HG03039 (cell line): ENCODE measurements at regions not wholly inside any gene's neighbourhood (a gene's known extent, or its start where the extent isn't known, plus 50 kb on each side); places are given as distances from the start of the nearest gene placed in this dataset.
"Not testable (repeated sequence)": the region's sequence is repeated elsewhere in the genome, so short reads cannot be mapped to it uniquely, and the experiment has no call there.

ENCODE experiments used
- ATAC-seq: cut with Tn5 transposase; IDR thresholded peaks from one replicate; pipeline ENCODE4 v1.9.1; 2021; ENCODE audit warnings: mild to moderate bottlenecking, moderate library complexity; ENCODE audit not compliant: unreplicated experiment

DNA sequence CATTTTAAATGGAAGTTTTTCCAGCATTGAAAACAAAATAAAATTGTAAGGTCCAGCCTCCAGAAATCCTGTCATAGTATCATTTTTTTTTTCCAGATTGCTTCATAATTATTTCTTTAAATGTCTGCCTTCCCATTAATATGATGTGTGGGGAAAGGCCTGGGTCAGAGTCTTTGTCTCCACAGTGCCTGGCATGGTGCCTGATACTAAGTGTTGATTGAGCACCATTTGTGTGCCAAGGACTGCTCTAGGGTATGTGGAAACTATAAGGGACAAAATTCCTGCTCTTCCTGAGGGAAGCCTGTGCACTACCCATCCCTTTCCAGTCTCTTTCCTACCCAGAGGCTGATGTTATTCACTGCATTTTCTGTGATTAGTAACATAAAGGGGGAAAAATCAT, 53.1 kb upstream of the BEND4 start:
- ATAC-seq: no peak

GRCh38 chr4:42216664-42217063, 64.2 kb upstream of the BEND4 start:
- ATAC-seq: no peak

DNA sequence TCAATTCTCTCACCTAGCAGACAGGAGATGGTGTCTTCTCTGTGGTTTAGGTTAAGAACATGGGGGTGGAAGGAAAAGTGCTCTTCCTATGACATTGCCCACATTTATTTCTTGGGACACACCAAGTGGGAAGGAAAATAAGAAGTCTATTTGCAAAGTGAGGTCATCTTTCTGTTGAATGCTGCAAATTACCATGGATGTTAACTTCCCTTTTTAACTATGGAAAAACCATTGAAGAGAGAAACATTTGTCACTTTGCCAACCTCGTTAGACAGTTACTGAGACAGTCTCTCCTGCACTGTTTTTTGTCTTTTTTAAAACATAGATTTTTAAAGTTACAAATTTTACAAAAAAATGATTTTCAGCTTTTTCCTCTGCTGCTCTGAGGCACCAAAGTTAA, 72.8 kb upstream of the BEND4 start:
- no peak for ATAC-seq

DNA sequence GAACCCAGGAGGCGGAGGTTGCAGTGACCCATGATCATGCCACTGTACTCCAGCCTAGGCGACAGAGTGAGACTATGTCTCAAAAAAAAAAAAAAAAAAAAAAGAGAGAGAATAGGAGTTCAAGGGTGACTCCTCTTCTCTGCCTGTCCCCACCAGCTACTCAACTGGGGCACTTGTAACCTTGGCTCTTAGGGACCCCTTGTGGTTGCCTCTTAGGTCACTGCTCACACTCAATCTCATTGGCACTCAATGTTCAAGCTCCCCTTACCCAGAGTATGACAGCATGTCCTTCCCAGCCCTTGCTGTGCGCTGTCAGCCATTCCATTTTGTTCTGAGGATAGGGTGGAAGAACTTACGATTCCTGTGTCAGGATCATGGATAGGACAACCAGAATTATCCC, 82.4 kb upstream of the BEND4 start:
- no peak for ATAC-seq

GRCh38 chr4:42235304-42236021, 83.0 kb upstream of the BEND4 start:
- no peak for ATAC-seq

DNA sequence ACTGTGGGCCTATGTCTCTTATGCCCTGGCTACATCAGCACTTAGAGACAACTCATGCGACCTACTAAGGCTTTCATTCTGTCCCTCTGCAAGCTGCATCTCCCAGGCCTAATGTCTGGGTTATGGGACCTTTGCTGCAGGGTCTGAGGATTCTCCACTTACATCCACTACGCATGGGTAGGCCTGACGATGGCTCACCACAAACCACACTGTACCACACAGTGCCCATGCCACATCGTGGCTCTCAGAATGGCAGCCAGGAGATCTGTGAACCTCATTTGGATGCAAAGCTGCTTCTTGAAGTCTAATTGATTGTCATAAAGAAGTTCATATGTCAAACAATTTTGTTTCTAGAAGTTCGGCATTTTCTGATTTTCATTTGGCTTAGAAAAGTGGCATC, 84.6 kb upstream of the BEND4 start:
- ATAC-seq: no peak

- ATAC-seq: no peak
These were observed 85.0 kb upstream of the BEND4 start for GRCh38 chr4:42237451-42237850.

DNA sequence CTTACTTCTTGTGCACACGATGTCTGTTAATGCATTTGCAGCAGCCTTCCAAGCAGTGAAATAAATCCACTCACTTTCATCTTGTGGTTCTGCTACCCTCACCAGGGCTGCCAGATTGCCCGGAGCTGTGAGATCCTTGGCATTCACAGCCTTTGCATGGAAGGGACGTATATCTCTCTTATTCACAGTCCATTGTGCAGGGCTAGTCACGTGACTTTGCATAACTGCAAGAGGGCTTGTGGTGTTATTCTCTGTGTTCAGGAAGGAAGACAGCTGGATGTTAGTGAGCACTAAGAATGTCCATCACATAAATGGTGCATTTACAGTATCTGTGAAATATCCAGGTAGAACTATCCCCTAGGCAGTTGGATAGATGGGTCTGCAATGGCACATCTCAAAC, 96.5 kb upstream of the BEND4 start:
- no peak for ATAC-seq

DNA sequence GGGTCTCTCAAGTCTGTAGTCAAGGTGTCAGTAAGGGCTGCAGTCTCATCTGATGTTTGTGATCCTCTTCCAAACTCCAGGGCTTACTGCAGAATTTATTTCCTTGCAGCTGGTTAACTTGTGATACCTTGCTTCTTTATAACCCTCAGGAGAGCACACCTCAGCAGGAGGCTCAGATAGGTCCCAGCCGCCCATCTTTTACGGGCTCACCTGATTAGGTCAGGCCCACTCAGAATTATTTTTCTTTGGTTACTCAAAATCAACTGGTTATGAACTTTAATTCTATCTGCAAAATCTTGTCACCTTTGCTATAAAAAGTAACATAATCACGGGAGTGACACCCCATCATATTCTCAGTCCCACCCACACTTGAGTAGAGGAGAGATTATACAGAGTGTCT, 99.9 kb upstream of the BEND4 start:
- ATAC-seq: no peak

DNA sequence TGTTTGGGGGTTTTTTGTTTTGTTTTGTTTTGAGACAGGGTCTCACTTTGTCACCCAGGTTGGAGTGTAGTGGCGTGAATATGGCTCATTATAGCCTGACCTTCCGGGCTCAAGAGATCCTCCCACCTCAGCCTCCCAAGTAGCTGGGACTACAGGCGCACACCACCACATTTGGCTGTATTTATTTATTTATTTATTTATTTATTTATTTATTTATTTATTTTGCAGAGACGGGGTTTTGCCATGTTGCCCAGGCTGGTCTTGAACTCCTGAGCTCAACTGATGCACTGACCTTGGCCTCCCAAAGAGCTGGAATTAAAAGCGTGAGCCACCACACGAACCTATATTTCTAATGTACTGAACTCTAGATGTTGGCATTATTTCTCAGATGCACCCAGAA, 105.2 kb upstream of the BEND4 start:
- not testable (repeated sequence) for ATAC-seq

DNA sequence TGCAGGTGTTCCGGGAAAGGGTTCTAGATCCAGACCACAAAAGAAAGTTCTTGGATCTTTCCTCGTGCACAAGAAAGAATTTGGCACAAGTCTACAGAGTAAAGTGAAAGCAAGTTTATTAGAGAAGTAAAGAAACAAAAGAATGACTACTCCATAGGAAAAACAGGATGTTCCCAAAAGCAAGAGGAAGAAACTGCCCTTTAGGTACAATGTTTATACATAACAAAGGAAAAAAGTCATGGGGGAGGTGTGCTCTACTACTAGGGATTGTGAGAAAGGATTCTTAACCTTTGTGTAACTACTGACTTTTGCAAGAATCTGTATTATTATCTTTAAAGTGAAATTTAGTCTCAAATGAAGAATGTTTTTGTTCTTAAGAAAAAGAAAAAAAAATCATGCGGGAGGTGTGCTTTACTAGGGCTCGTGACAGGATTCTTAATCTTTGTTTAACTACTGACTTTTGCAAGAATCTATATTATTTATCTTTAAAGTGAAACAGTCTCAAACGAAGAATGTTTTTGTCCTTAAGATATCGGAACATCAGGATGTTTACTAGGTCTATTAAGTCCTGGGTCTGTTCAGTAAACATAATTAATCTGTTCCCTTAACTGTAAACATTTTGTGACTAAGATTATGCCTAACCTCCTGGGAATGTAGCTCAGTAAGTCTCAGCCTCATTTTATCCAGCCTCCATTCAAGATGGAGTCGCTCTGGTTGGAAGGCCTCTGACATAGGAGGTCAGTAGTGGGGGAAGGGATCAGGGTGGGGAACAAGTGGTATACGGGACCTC, 110.4 kb upstream of the BEND4 start:
- no peak for ATAC-seq

GRCh38 chr4:42265782-42266602, 113.5 kb upstream of the BEND4 start:
- no peak for ATAC-seq

GRCh38 chr4:42267724-42268123, 115.3 kb upstream of the BEND4 start:
- no peak for ATAC-seq

DNA sequence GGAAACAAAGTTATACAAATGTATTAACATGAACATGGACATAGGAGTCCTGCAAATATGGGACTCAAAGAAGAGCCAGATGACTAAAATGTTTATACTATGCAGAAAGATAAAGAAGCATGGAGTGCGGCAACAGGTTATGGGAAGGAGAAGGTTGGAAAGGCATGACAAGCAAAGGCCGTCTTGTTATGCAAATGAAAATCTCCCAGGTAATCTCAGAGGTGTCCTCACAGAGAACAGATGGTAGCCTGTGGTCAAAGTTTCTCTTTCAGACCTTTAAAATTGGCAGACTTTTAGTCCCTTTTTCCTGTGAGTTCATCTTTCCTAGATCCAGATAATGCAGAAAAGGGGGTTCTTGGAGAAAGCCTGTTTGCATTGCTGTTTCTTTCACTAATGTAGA, 116.4 kb upstream of the BEND4 start:
- no peak for ATAC-seq

- no peak for ATAC-seq
These were observed 118.6 kb upstream of the BEND4 start for GRCh38 chr4:42271096-42271495.

DNA sequence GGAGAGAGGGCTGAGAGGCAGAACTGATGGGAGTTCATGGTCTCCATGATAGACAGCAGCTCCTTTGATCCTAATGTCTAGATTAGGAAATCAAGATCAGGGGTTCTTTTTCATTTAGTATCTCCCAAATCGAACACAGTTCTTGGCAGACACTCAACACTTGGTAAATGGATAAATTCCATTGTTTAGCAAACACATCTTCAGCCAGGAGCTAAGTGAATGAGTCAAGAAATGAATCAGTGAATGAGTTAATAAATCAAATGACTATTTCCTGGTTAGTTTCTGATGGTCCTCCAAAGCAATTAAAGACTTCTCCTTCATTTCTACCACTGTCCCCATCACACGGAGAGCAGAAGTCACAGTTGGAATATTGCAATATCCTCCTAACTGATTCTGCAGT, 120.0 kb upstream of the SHISA3 start:
- ATAC-seq: no peak

DNA sequence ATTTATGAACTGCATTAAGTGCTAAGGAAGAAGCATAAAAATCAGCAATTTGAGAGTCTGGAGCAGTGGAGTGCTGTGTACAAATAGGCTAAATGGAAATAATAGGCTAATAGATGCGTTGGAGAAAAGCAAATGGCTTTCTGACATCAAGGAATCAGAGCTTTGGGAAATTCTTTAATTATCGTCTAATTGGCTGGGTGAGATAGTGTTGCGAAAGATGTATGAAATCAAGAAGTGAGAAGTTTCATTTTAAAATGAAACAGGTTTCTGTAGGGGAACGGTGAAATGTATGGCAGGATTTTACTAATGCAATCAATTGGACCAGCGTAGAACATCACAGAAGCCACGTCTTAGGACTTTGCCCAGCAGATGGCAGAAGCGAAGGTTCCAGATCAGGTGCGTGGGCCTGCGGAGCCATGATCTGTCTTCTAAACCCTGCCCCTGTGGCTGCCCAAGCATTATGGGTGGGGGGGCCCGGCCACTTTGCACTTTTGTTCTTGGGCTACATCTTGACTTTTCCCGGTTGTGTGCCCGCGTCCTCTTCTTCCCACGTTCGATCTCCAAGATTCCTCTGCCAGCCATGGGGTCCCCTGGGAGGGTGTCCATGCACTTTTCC, 118.5 kb upstream of the SHISA3 start:
- ATAC-seq: no peak

DNA sequence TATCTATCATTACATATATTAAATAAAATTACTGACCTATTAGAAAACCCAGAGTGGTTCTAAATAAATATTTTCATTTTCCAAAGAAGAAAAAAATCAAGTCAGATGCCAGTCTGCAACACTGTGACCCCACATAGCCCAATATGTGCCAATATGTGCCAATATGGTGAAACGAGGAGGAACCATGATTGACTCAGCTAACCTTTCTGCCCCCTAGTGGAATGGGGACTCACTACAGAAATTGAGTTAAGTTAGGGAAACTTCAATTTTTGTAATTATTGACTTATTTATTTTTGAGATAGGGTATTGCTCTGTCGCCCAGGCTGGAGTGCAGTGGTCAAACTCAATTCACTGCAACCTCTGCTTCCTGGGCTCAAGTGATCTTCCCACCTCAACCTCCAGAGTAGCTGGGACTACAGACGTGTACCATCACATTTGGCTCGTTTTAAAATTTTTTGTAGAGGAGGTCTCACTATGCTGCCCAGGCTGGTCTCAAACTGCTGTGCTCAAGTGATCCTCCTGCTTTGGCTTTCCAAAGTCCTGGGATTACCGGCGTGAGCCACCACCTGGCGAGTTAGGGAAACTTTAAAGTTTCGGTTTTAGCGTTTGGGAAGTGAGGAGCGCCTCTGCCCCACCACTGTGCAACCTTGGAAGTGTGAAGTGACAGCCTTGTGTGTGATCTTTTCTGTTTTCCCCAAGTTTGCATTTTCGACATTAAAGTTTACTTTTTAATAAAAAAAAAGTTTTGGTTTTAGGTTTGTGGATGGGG, 116.8 kb upstream of the SHISA3 start:
- no peak for ATAC-seq

DNA sequence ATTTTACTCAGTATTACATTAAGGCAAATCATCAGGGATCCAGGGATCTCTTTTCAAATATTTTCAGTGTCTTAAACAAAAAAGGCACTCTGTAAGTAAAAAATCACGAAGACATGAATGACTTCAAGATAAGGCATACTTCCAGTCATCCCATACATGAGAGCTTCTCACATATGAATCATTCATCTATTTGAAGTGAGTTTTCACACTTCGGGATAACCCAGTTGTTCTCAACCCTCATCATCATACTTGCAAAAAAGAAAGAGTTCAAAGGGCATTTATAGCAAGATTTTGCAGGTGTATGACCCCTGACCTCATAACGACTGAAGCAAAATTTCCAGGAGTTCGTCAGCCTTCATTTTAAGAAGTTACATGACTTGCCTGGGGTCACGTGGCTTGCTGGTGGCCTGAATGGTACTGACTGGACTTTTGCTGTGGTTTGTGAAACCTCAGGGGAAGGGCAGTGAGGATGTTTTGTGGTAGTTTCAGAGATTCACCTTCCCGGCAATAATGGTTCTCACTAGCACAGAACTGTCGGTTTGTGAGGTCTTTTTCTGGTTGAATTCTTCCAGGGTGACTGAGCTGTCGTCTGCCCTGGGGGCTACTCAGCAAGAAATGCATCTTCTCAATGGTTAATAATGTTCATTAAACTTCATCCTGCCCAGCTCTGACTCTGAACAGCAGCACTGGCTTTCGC, 115.8 kb upstream of the SHISA3 start:
- ATAC-seq: peak; percentile 45
